ENCODE measurements at regions not wholly inside any gene's neighbourhood (a gene's known extent, or its start where the extent isn't known, plus 50 kb on each side); places are given as distances from the start of the nearest gene placed in this dataset.

DNA sequence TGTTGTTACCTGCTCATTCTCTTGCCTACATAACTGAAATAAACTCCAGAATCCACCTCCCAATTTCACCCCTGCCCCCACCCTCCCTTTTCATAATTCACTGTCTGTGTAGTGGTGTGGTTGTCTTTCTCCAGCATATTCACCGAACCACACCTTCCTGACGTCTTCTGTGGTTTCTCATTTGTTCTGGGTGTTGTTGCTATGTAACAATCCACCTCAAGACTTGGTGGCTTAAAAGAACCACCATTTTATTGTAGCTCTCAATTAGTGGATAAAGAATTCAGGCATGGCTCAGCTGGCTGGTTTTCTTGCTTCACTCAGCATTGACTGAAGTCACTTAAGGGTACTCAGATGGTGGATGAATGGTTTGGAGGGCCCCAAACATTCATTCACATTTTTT, 229.8 kb downstream of the MAF start:
- Mint-ChIP-seq H3K4me3 (no peak overlapping the region), H3K4me1 (no peaks in the 10 kb centered on the region), H3K9me3 (peaks cover 6 to 8% (median 7%) of the 10 kb centered on the region in 3 donors), H3K36me3 (peaks cover 2% of the 10 kb centered on the region), H3K27me3 (no peaks in the 10 kb centered on the region), H3K27ac (no peak overlapping the region)

GRCh38 chr16:79369796-79370195, 230.7 kb downstream of the MAF start:
- Mint-ChIP-seq H3K27ac (no peak overlapping the region), H3K9me3 (peaks cover 4 to 14% (median 8%) of the 10 kb centered on the region in 3 donors), H3K4me1 (no peaks in the 10 kb centered on the region), H3K36me3 (peaks cover 2% of the 10 kb centered on the region), H3K4me3 (no peak overlapping the region), H3K27me3 (no peaks in the 10 kb centered on the region)

DNA sequence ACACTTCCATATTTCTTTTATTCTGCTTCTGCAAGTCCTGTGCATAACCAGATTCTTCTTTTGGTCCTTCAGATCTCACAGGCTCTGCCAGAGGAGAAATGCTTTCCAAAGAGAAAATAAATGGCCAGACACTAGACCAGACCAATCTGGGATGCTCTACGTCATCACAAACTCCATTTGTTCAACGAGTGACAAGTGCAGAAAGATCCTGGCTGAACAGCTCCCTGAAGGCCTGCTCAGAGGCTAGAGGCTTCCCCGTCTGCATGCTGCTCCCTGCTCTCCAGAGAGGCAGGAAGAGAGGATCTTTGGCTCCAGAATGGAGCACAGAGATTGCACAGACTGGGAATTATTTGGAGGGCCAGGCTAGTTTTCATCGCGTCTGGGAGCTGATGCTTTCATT, 232.7 kb downstream of the MAF start:
- Mint-ChIP-seq H3K27me3 (no peaks in the 10 kb centered on the region), H3K4me1 (no peaks in the 10 kb centered on the region), H3K36me3 (peaks cover 2% of the 10 kb centered on the region), H3K4me3 (no peak overlapping the region), H3K9me3 (peaks cover 4 to 17% (median 8%) of the 10 kb centered on the region in 3 donors), H3K27ac (no peak overlapping the region)

GRCh38 chr16:79366635-79367034, 233.9 kb downstream of the MAF start:
- H3K4me3 Mint-ChIP-seq, result no peak overlapping the region
- peaks cover 4 to 16% (median 8%) of the 10 kb centered on the region in 3 donors for H3K9me3 Mint-ChIP-seq
- peaks cover 3% of the 10 kb centered on the region for H3K36me3 Mint-ChIP-seq
- H3K27me3 Mint-ChIP-seq, result peaks cover 2% of the 10 kb centered on the region
- H3K27ac Mint-ChIP-seq, result no peak overlapping the region
- H3K4me1 Mint-ChIP-seq, result no peaks in the 10 kb centered on the region

- Mint-ChIP-seq H3K27ac (no peak overlapping the region), H3K36me3 (peaks cover 4% of the 10 kb centered on the region), H3K9me3 (peaks cover 0 to 13% (median 2%) of the 10 kb centered on the region in 3 donors), H3K4me1 (no peaks in the 10 kb centered on the region), H3K4me3 (no peak overlapping the region), H3K27me3 (peaks cover 2% of the 10 kb centered on the region)
These were observed 234.8 kb downstream of the MAF start for GRCh38 chr16:79365702-79366101.

- H3K36me3 Mint-ChIP-seq, result peaks cover 5% of the 10 kb centered on the region
- peaks cover 0 to 13% (median 2%) of the 10 kb centered on the region in 3 donors for H3K9me3 Mint-ChIP-seq
- H3K4me1 Mint-ChIP-seq, result no peaks in the 10 kb centered on the region
- no peak overlapping the region for H3K27ac Mint-ChIP-seq
- H3K27me3 Mint-ChIP-seq, result peaks cover 2% of the 10 kb centered on the region
- H3K4me3 Mint-ChIP-seq, result no peak overlapping the region
These were observed 237.1 kb downstream of the MAF start for GRCh38 chr16:79363484-79363883.

GRCh38 chr16:79363035-79363434, 237.5 kb downstream of the MAF start:
- Mint-ChIP-seq H3K4me3 (no peak overlapping the region), H3K27me3 (peaks cover 2% of the 10 kb centered on the region), H3K4me1 (no peaks in the 10 kb centered on the region), H3K36me3 (peaks cover 5% of the 10 kb centered on the region), H3K9me3 (peaks cover 0 to 13% (median 2%) of the 10 kb centered on the region in 3 donors), H3K27ac (no peak overlapping the region)

DNA sequence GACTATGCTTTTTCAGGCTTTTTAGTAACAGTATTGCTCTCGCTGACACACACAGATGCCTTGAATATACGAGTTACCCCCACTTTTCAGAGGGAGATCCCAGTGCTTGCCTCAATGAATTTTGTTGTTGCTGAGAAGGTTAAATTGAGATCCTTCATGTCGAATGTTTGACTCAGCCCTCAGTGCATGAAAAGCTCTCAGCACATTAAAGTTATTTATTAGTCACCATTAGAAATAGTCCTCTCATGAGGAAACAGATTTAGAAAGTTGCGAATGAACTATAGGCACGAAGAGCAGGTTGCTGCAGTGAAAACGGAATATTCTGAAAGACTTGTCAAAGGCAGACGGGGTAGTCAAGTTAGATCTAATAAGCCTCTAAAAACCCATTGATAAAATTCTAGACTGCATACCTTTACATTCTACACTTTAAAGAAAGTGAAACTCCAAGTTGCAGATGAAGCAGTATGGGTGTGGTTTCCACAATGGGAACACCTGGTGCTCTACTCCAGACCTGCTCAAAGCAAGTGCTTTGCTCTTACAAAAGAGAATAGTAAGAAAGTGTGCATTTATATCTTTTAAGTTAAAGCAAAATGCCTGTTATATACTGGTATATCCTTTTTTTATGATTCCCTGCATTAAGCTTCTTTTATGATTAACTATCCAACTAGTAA, 238.1 kb downstream of the MAF start:
- Mint-ChIP-seq H3K27me3 (peaks cover 2% of the 10 kb centered on the region), H3K9me3 (peaks cover 0 to 13% (median 2%) of the 10 kb centered on the region in 3 donors), H3K4me3 (no peak overlapping the region), H3K4me1 (no peaks in the 10 kb centered on the region), H3K27ac (no peak overlapping the region), H3K36me3 (peaks cover 5% of the 10 kb centered on the region)

- Mint-ChIP-seq H3K4me3 (no peak overlapping the region), H3K36me3 (peaks cover 5% of the 10 kb centered on the region), H3K9me3 (peaks cover 0 to 10% (median 0%) of the 10 kb centered on the region in 3 donors), H3K4me1 (no peaks in the 10 kb centered on the region), H3K27me3 (peaks cover 2% of the 10 kb centered on the region), H3K27ac (no peak overlapping the region)
These were observed 239.3 kb downstream of the MAF start for GRCh38 chr16:79361132-79361751.

GRCh38 chr16:79360267-79360666, 240.3 kb downstream of the MAF start:
- Mint-ChIP-seq H3K27me3 (peaks cover 2% of the 10 kb centered on the region), H3K36me3 (peaks cover 5% of the 10 kb centered on the region), H3K27ac (no peak overlapping the region)

GRCh38 chr16:79359082-79359481, 241.5 kb downstream of the MAF start:
- H3K9me3 Mint-ChIP-seq, result no peaks in the 10 kb centered on the region
- no peak overlapping the region for H3K4me3 Mint-ChIP-seq
- no peak overlapping the region for H3K27ac Mint-ChIP-seq
- H3K36me3 Mint-ChIP-seq, result peaks cover 5% of the 10 kb centered on the region
- no peaks in the 10 kb centered on the region for H3K4me1 Mint-ChIP-seq
- H3K27me3 Mint-ChIP-seq, result peaks cover 7% of the 10 kb centered on the region

More at GRCh38 chr16:79360267-79360666, 240.3 kb downstream of the MAF start:
- peaks cover 0 to 7% (median 0%) of the 10 kb centered on the region in 3 donors for H3K9me3 Mint-ChIP-seq
- no peaks in the 10 kb centered on the region for H3K4me1 Mint-ChIP-seq
- no peak overlapping the region for H3K4me3 Mint-ChIP-seq

DNA sequence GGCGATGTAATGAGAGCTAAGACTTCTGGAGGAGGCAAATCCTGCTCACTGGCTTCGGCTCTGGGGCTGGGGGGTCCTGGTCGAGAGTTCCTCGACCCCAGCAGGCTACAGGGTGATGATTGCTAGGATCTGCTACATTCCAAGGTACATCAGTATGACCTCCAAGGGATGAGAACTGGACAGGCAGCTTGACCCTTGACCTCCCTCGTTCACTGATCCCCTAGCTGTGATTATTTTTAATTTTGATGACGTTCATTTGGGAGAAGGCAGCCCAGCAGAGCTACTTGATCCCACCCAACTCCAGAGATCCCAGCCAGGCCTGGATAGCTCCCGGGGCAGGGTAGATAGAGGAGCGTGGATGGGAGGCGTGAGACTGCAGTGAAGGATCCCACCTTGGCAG, 242.3 kb downstream of the MAF start:
- H3K9me3 Mint-ChIP-seq, result no peaks in the 10 kb centered on the region
- H3K4me1 Mint-ChIP-seq, result no peaks in the 10 kb centered on the region
- no peak overlapping the region for H3K4me3 Mint-ChIP-seq
- H3K27ac Mint-ChIP-seq, result no peak overlapping the region
- peaks cover 8% of the 10 kb centered on the region for H3K27me3 Mint-ChIP-seq
- peaks cover 5% of the 10 kb centered on the region for H3K36me3 Mint-ChIP-seq

- H3K27ac Mint-ChIP-seq, result no peak overlapping the region
- H3K4me3 Mint-ChIP-seq, result no peak overlapping the region
These were observed 244.8 kb downstream of the MAF start for GRCh38 chr16:79355600-79356358.

DNA sequence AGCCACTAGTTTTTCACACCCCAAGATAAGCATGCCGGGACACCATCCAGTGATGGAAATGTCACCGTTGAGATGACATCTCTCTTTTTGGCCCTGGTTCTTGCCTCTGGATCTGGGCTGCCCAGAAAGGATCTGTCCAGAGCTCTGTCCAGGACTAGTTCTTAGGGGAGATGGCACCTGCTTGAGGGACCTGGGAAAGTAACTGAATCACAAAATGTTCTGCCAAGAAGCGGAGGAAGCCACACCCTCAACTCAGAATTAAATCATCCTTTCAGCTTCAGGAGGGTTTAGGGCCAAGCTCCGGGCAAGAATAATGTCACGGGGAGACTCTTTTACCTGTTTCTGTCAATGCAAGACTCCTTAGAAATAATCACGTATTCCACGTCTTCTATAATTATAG, 248.6 kb downstream of the MAF start:
- Mint-ChIP-seq H3K4me1 (no peaks in the 10 kb centered on the region), H3K27ac (no peak overlapping the region), H3K27me3 (peaks cover 7% of the 10 kb centered on the region), H3K9me3 (no peaks in the 10 kb centered on the region), H3K36me3 (no peaks in the 10 kb centered on the region), H3K4me3 (no peak overlapping the region)

More at GRCh38 chr16:79355600-79356358, 244.8 kb downstream of the MAF start:
- Mint-ChIP-seq H3K9me3 (no peaks in the 10 kb centered on the region), H3K4me1 (no peaks in the 10 kb centered on the region), H3K36me3 (peaks cover 2% of the 10 kb centered on the region), H3K27me3 (peaks cover 5% of the 10 kb centered on the region)

DNA sequence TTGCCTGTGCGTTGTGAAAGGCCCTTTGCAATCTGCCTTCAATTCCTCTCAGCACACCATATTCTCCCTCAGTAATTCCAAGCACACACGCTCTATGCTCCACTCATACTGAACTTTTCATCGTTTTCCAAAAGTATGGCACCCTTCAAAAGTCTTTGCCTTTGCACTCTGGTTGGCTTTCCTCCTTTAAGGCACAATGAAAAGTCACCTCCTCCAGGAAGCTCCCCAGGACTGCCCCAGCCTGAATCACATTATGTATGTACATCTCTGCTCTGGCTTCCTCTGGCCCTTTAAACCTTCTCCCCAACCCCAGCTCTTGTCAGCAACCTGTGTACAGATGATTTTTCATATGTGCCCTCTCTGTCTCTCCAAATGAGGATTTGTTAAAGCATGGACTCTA, 250.7 kb downstream of the MAF start:
- H3K27ac Mint-ChIP-seq, result no peak overlapping the region
- H3K4me1 Mint-ChIP-seq, result no peaks in the 10 kb centered on the region
- H3K4me3 Mint-ChIP-seq, result no peak overlapping the region
- no peaks in the 10 kb centered on the region for H3K9me3 Mint-ChIP-seq
- H3K27me3 Mint-ChIP-seq, result peaks cover 7% of the 10 kb centered on the region
- H3K36me3 Mint-ChIP-seq, result no peaks in the 10 kb centered on the region

Measured in IgD-negative memory B cell (primary cell).